ENCODE measurements at regions not wholly inside any gene's neighbourhood (a gene's known extent, or its start where the extent isn't known, plus 50 kb on each side); places are given as distances from the start of the nearest gene placed in this dataset.

DNA sequence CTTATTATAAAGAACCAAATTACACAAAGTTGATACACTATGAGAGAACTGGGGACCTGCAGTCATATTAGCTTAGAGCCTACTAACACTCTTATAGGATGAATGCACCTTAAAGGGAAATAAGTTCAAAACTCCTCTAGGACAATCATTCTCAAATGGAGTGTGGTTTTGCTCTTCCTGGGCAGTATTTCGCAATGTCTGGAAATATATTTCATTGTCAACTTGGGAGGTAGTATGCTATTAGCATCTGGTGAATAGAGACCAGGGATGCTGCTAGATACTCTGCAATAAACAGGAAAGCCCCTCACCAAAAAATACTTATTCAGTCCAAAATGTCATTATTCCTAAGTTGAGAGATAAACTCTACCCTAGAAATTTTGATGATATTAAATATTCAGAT is 451.4 kb upstream of the ARPP21 start:
- Histone ChIP-seq H3K27me3 (ENCODE audit: control insufficient read depth in 2 of 2, insufficient read depth in 1 of 2, low read length in 1 of 2) (no peaks in the 10 kb centered on the region), H3K27ac (ENCODE audit: low read depth in 1 of 2, low read length in 1 of 2) (no peak overlapping the region), H3K36me3 (ENCODE audit: control insufficient read depth in 2 of 2, insufficient read depth in 2 of 2, low read length in 1 of 2) (no peaks in the 10 kb centered on the region), H3K4me1 (ENCODE audit: control insufficient read depth in 2 of 2, insufficient read depth in 2 of 2, low read length in 2 of 2) (no peaks in the 10 kb centered on the region), H3K9me3 (ENCODE audit: control insufficient read depth in 2 of 2, insufficient read depth in 1 of 2, low read length in 1 of 2) (no peaks in the 10 kb centered on the region), H3K4me3 (ENCODE audit: low read length in 2 of 2) (no peak overlapping the region)
- 89% methylated on average over 1 of the region's 1 CpG for WGBS
- DNase-seq (ENCODE audit: low read depth in 6 of 9, low spot score in 9 of 9), result no peak

DNA sequence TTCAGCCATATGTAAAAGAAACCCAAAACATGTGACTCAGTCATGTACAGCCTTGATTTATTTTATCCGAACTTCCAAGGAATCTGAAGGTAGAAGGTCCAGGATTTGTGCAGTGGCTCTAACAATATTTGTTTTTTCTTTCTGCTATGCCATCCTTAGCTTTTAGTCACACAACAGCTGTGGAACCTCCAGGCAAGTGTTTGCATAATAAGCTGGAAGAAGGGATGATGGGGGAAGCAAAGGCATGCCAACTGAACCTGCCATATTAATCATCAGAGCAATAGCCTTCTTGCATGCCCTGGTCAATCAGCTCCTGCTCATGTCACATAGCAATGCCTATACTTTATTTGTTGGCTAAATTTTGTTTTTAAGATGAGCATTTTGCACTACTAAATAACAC is 444.7 kb upstream of the ARPP21 start:
- no peaks in the 10 kb centered on the region for H3K27me3 ChIP-seq (ENCODE audit: control insufficient read depth in 2 of 2, insufficient read depth in 1 of 2, low read length in 1 of 2)
- no peaks in the 10 kb centered on the region for H3K36me3 ChIP-seq (ENCODE audit: control insufficient read depth in 2 of 2, insufficient read depth in 2 of 2, low read length in 1 of 2)
- H3K4me1 ChIP-seq (ENCODE audit: control insufficient read depth in 2 of 2, insufficient read depth in 2 of 2, low read length in 2 of 2), result no peaks in the 10 kb centered on the region
- H3K9me3 ChIP-seq (ENCODE audit: control insufficient read depth in 2 of 2, insufficient read depth in 1 of 2, low read length in 1 of 2), result no peaks in the 10 kb centered on the region
- DNase-seq (ENCODE audit: low read depth in 6 of 9, low spot score in 9 of 9), result no peak
- H3K4me3 ChIP-seq (ENCODE audit: low read length in 2 of 2), result no peak overlapping the region
- H3K27ac ChIP-seq (ENCODE audit: low read depth in 1 of 2, low read length in 1 of 2), result no peak overlapping the region
- WGBS, result 99% methylated on average over 1 of the region's 1 CpG

DNA sequence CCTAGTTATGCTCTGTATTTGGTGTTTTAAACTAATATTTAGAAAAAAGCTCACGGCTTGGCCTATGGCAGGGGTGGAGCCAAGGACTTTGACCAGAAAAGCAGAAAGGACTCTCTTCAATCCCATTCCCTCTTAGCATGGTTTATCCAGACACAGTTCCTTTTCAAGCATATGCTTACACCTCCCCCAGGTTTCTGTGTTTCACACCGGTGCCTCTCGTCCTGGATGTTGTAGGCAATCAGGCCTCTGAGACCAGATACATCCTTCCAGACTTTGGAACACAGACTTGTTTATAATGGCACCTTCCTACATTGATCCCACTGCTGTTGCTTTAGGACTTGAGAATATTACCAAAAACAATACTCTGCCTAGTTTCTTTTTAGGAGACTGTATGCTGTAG is 440.5 kb upstream of the ARPP21 start:
- Histone ChIP-seq H3K27ac (ENCODE audit: low read depth in 1 of 2, low read length in 1 of 2) (no peak overlapping the region), H3K36me3 (ENCODE audit: control insufficient read depth in 2 of 2, insufficient read depth in 2 of 2, low read length in 1 of 2) (no peaks in the 10 kb centered on the region), H3K27me3 (ENCODE audit: control insufficient read depth in 2 of 2, insufficient read depth in 1 of 2, low read length in 1 of 2) (no peaks in the 10 kb centered on the region), H3K4me3 (ENCODE audit: low read length in 2 of 2) (no peak overlapping the region), H3K9me3 (ENCODE audit: control insufficient read depth in 2 of 2, insufficient read depth in 1 of 2, low read length in 1 of 2) (no peaks in the 10 kb centered on the region), H3K4me1 (ENCODE audit: control insufficient read depth in 2 of 2, insufficient read depth in 2 of 2, low read length in 2 of 2) (no peaks in the 10 kb centered on the region)
- DNase-seq (ENCODE audit: low read depth in 6 of 9, low spot score in 9 of 9), result no peak
- WGBS, result over 99% methylated on average over 3 of the region's 3 CpGs

DNA sequence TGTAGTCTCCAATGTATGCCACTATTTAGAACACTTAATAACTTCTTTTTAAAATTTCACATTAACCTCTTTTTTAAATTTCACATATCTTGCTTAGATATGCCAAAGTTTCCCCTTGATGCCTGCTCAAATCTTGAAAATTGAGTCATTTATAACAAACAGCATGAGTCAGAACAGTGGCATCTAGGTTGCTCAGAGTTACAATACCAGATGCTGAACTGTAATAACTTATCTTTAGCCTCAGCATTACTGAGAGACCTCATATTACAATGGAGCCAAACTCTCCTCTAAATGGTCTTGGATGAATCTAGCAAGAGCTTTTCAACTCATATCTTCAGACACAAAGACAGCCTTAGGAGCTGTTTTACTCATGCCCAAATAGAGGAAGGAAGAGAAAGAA is 439.3 kb upstream of the ARPP21 start:
- no peak for DNase-seq (ENCODE audit: low read depth in 6 of 9, low spot score in 9 of 9)
- H3K9me3 ChIP-seq (ENCODE audit: control insufficient read depth in 2 of 2, insufficient read depth in 1 of 2, low read length in 1 of 2), result no peaks in the 10 kb centered on the region
- no peaks in the 10 kb centered on the region for H3K36me3 ChIP-seq (ENCODE audit: control insufficient read depth in 2 of 2, insufficient read depth in 2 of 2, low read length in 1 of 2)
- H3K4me1 ChIP-seq (ENCODE audit: control insufficient read depth in 2 of 2, insufficient read depth in 2 of 2, low read length in 2 of 2), result no peaks in the 10 kb centered on the region
- H3K4me3 ChIP-seq (ENCODE audit: low read length in 2 of 2), result no peak overlapping the region
- H3K27me3 ChIP-seq (ENCODE audit: control insufficient read depth in 2 of 2, insufficient read depth in 1 of 2, low read length in 1 of 2), result no peaks in the 10 kb centered on the region
- H3K27ac ChIP-seq (ENCODE audit: low read depth in 1 of 2, low read length in 1 of 2), result no peak overlapping the region

DNA sequence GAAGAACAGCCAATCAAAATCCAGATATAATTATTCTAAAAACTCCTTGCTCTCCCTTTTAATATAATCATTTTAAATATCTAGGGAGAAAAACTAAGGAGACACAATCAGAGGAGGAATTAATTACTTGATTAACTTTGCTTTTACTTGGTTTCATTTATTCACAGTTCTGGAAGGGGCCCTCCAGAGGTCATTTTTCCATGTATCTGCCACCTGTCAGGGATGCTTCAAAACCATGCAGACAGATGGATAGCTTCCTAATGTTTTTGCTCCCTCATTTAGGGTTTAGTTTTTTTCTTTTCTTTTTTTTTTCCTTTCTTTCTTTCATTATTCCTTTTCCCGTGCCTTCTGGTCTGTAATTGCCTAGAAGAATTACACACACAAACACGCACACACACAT is 438.1 kb upstream of the ARPP21 start:
- Histone ChIP-seq H3K4me3 (ENCODE audit: low read length in 2 of 2) (no peak overlapping the region), H3K4me1 (ENCODE audit: control insufficient read depth in 2 of 2, insufficient read depth in 2 of 2, low read length in 2 of 2) (no peaks in the 10 kb centered on the region), H3K36me3 (ENCODE audit: control insufficient read depth in 2 of 2, insufficient read depth in 2 of 2, low read length in 1 of 2) (no peaks in the 10 kb centered on the region), H3K27me3 (ENCODE audit: control insufficient read depth in 2 of 2, insufficient read depth in 1 of 2, low read length in 1 of 2) (no peaks in the 10 kb centered on the region), H3K9me3 (ENCODE audit: control insufficient read depth in 2 of 2, insufficient read depth in 1 of 2, low read length in 1 of 2) (no peaks in the 10 kb centered on the region), H3K27ac (ENCODE audit: low read depth in 1 of 2, low read length in 1 of 2) (no peak overlapping the region)
- 96% methylated on average over 2 of the region's 2 CpGs for WGBS
- no peak for DNase-seq (ENCODE audit: low read depth in 6 of 9, low spot score in 9 of 9)

DNA sequence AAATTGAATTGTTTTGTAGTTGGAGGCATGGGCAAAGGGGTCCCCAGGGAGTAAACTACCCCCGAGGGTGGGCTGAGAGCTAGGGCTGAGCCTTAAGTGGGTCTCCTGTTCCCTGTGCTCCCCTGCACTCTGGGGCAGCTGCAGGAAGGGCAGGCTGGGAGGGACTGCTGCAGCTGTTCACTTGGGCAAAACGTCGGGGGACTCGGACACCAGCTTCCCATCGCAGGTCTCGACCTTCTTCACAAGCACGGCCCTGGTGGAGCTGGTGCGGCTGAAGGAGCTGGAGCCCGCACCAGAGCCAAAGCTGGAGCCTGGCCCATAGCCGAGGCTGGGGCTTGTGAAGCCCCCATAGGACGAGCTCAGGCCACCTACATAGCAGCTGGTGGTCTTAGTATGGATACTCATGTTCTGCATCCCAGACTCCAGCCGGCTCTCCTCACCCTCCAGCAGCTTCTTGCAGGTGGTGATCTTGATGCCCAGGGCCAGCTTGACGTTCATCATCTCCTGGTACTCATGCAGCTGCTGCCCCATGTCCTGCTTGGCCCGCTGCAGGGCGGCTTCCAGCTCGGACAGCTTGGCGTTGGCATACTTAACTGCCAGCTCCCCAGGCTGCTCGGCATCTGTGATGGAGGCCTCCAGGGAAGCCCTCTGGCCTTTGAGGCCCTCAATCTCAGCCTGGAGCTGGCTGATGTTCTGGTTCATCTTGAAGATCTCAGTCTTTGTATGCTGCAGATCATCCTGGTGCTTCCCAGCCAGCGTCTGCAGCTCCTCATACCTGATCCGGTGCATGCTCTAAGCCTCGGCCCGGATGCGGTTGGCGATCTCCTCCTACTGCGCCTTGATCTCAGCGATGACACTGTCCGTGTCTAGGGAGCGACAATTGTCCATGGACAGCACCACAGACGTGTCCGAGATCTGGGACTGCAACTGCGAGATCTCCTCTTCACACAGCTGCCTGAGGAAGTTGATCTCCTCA is 423.5 kb upstream of the ARPP21 start:
- H3K9me3 ChIP-seq (ENCODE audit: control insufficient read depth in 2 of 2, insufficient read depth in 1 of 2, low read length in 1 of 2), result peaks cover 0 to 6% of the 10 kb centered on the region in 2 donors
- no peak overlapping the region for H3K4me3 ChIP-seq (ENCODE audit: low read length in 2 of 2)
- 96% methylated on average over 31 of the region's 31 CpGs for WGBS
- DNase-seq (ENCODE audit: low read depth in 6 of 9, low spot score in 9 of 9), result no peak
- H3K27ac ChIP-seq (ENCODE audit: low read depth in 1 of 2, low read length in 1 of 2), result no peak overlapping the region
- no peaks in the 10 kb centered on the region for H3K36me3 ChIP-seq (ENCODE audit: control insufficient read depth in 2 of 2, insufficient read depth in 2 of 2, low read length in 1 of 2)
- H3K27me3 ChIP-seq (ENCODE audit: control insufficient read depth in 2 of 2, insufficient read depth in 1 of 2, low read length in 1 of 2), result no peaks in the 10 kb centered on the region
- H3K4me1 ChIP-seq (ENCODE audit: control insufficient read depth in 2 of 2, insufficient read depth in 2 of 2, low read length in 2 of 2), result peaks cover 12% of the 10 kb centered on the region in 2 donors

DNA sequence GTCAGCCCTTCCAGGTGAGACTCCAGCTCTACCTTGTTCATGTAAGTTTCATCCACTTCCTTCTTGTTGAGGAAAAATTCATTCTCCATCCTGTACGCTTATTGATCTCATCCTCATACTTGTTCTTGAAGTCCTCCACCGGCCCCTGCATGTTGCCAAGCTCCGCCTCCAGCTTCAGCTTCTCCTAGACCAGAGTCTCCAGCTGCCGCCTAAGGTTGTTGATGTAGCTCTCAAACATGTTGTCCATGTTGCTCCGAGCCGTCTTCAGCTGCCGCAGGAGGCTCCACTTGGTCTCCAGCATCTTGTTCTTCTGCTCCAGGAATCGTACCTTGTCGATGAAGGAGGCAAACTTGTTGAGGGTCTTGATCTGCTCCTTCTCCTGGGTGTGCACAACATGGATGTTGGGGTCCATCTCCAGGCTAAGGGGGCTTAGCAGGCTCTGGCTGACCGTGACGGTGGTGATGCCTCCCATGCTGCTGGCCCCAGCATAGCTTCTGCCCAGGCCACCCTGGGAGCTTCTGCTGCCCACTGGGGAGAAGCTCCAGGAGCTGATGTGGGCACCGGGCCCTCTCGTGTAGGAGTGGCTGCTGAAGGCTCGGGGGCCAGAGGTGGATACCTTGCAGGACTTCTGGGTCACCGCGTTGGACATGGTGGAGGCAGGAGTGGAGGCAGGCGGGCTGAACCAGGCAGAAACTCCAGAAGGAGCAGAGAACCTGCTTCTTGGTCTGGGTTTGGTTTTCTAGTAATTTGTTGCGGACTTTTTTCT is 422.6 kb upstream of the ARPP21 start:
- Histone ChIP-seq H3K9me3 (ENCODE audit: control insufficient read depth in 2 of 2, insufficient read depth in 1 of 2, low read length in 1 of 2) (peaks cover 0 to 6% of the 10 kb centered on the region in 2 donors), H3K27ac (ENCODE audit: low read depth in 1 of 2, low read length in 1 of 2) (no peak overlapping the region), H3K4me1 (ENCODE audit: control insufficient read depth in 2 of 2, insufficient read depth in 2 of 2, low read length in 2 of 2) (peaks cover 12% of the 10 kb centered on the region in 2 donors), H3K4me3 (ENCODE audit: low read length in 2 of 2) (no peak overlapping the region), H3K27me3 (ENCODE audit: control insufficient read depth in 2 of 2, insufficient read depth in 1 of 2, low read length in 1 of 2) (no peaks in the 10 kb centered on the region), H3K36me3 (ENCODE audit: control insufficient read depth in 2 of 2, insufficient read depth in 2 of 2, low read length in 1 of 2) (no peaks in the 10 kb centered on the region)
- 97% methylated on average over 18 of the region's 18 CpGs for WGBS
- DNase-seq (ENCODE audit: low read depth in 6 of 9, low spot score in 9 of 9), result no peak

DNA sequence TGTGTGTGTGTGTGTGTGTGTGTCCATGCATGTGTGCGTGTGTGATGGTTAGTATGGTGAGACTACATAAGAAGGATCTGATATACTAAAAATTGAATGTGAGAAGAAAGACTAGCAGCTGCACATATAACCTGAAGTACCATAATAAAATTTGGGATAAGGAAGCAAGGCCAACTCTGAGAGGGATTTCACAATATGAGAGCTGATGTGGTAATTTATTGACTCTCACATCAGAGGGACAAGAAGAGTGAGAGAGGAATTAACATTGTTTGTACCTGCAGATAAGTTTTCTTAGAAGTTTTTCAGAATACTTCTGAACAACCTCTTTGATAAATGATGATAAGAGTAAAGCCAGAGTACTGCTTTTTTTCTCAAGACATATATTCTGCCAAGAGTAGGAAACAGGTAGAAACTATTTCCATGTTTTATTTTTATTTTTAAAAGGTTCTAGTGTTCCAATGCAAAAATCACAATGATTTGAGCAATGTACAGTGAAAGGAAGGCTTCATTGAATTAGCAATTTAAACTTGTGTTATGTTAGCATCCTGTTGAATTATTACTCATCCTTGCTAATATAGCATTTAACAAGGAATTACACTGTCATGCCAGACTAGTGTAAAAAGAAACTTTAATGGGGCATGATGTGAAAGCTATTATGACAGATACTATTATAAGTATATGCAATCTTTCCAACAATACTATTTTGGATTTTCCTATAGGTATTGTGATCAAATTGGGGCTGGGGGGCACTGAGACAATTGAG is 415.5 kb upstream of the ARPP21 start:
- peaks cover 10 to 12% of the 10 kb centered on the region in 2 donors for H3K4me1 ChIP-seq (ENCODE audit: control insufficient read depth in 2 of 2, insufficient read depth in 2 of 2, low read length in 2 of 2)
- H3K27ac ChIP-seq (ENCODE audit: low read depth in 1 of 2, low read length in 1 of 2), result no peak overlapping the region
- no peaks in the 10 kb centered on the region for H3K36me3 ChIP-seq (ENCODE audit: control insufficient read depth in 2 of 2, insufficient read depth in 2 of 2, low read length in 1 of 2)
- 96% methylated on average over 1 of the region's 1 CpG for WGBS
- H3K4me3 ChIP-seq (ENCODE audit: low read length in 2 of 2), result no peak overlapping the region
- no peak for DNase-seq (ENCODE audit: low read depth in 6 of 9, low spot score in 9 of 9)
- peaks cover 0 to 9% of the 10 kb centered on the region in 2 donors for H3K9me3 ChIP-seq (ENCODE audit: control insufficient read depth in 2 of 2, insufficient read depth in 1 of 2, low read length in 1 of 2)
- H3K27me3 ChIP-seq (ENCODE audit: control insufficient read depth in 2 of 2, insufficient read depth in 1 of 2, low read length in 1 of 2), result no peaks in the 10 kb centered on the region
